ENCODE measurements at regions not wholly inside any gene's neighbourhood (a gene's known extent, or its start where the extent isn't known, plus 50 kb on each side); places are given as distances from the start of the nearest gene placed in this dataset.

GRCh38 chr12:58681730-58682129 lies 238.6 kb downstream of the LRIG3 start:
- no peak for TF ChIP-seq CTCF (IDR thresholded peaks at IDR 0.05; ENCODE audit: insufficient read depth, low read length)
- TF ChIP-seq REST (IDR thresholded peaks at IDR 0.05; ENCODE audit: insufficient replicate concordance, low read depth) = no peak
- no peak for TF ChIP-seq POLR2AphosphoS5 (IDR thresholded peaks at IDR 0.05; ENCODE audit: low read depth)
- no peak for TF ChIP-seq GABPA (IDR thresholded peaks at IDR 0.05; ENCODE audit: low read depth)
- no peak for TF ChIP-seq SPI1 (IDR thresholded peaks at IDR 0.05; ENCODE audit: borderline replicate concordance, low read depth)

Measured in HL-60 (cell line).